COLO829 (cell line): ENCODE measurements at regions not wholly inside any gene's neighbourhood (a gene's known extent, or its start where the extent isn't known, plus 50 kb on each side); places are given as distances from the start of the nearest gene placed in this dataset.

Experiments used
- DNase-seq: peaks from one replicate; pipeline ENCODE4 v3.0.0; 2012; ENCODE audit warnings: low spot score

DNA sequence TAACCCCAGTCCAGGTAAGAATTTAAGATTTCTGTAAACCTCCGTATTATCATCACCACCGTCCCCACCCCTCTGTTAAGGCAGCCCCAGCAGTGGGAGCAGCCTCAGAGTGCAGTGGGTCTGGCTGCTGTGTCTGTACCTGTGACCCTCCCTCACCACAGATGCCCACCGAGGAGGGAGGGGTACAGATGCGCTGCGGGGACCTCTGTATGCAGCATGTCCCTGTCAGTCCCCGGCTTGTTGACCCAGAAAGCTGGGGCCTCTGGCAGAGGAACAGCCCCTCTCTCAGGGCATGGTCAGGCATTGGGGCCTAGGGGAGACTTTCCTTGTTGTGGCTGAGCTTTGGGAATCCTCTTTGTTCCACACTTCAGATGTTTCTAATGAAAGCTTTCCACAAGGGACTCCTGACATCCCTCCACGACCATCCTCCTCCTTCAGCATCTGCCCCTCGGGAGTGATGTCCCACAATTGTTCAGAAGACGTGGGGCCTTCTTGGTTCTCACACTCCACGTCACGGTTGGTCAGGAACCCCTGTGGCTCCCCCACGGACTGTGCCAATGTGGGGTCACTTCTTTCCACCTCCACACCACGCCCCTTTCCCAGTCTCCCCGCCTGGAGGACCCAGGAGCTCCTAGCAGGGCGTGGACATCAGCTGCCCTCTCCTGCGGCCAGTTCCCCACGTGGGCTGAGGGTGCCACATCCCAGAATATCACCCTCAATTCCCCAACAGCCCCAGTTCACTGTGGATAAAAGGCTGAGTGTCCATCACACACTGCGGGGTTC lies 384.2 kb upstream of the MYT1L start:
- DNase-seq = no peak

DNA sequence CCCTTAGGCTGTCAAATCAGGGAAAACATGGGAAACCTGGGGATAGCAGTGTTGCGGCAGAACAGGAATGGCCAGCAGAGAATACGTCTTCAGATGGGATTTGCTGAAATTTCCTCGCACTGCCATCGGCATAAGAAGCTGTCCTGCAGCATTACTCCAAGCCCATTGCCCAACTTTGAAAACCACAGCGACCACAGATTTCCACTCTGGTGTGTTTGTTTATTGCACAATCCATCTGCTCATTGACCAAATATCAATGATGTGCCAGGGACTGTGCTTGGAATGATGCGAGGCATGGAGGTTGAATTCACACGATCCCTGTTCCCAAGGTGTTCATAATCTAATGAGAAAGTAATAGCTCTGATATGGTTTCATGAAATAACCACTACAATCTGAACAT lies 383.3 kb upstream of the MYT1L start:
- DNase-seq = no peak

DNA sequence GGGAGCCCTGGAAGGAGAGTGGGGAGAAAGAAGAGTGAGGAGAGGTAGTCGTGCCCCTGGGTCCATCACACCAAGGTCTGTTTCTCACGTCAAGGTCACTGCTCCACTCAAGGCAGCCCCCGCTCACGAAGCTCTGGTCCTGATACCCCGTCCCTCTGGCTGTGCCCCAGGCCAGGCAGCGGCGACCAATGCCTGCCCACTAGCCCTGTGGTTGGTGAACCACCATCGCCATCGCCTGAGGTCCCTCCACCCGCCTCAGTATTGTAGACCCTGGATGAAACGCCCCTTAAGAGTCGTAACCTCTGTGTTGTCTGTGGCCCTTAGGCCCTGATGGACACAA lies 378.3 kb upstream of the MYT1L start:
- no peak for DNase-seq

DNA sequence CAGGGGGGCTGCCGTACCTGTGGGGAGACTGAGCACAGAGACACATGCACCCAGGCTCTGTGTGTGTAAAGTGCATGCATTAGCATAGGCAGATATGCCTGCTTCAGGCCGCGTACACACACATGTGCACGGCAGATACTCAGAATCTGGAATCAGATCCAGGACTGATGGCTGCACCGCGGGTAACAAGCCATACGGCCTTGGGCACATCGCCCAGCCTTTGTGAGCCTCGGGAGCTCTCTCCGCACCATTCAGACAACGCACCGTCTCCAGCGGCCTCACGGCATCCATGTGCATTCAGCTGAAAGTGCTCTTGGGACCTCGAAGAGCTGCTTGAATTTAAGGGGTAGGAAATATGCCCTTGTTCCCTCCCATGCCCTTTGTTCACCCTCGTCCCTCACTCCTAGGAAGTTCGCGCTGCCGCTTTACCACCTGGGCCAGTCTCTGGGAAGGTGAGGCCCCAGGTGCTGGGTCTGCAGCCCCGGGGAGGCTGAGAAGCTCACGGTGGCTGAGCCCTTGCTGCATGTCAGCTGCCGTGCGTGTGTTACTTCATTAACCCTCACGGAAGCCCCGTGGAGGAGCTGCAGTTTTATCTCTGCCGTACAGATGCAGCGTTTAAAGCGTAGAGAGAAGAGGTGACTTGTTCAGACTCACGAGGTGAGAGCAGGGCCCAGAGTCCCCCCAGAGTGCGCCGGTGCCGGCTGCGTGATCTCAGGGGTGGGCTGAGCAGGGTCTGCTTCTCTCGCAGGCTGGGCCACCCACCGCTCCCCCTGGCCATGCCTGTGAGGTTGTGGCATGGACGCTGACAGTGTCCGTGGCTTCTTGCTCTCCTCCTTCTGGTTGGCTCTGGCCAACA lies 377.7 kb upstream of the MYT1L start:
- DNase-seq = no peak

DNA sequence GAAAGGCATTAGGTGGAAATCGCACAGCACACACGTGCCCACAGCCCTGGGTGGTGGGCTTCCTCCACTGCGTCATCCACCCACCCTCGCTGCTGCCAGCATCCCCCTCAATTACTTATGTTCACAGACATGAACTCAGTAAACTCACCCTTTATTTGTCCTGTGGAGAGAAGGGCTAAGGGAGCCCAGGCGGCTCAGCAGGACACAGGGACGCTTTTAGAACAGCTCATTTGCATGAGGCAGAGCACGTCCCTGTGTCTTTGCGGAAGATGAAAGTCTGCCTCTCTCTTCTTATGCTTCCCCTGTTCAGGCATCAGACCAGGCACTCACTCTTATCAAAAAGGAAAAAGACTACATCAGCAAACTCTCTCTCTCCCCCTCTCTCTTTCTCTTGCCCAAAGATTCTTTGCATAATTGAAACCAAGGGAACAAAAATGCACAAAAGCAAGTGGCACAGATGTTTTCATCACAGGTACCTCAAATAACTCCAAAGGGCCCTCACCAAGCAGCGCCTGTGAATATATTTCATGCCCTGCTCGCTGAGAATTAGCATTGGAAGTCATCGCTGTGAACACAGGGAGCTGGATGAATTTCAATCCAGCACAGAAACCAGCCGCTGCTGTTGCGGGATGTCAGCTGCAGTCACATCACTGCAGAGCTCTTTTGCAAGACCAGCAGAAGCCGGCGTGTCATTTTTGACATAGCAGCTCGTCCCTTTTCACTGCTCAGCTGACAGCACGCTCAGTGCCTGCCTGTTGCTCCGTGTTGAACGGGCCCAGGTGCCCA lies 376.3 kb upstream of the MYT1L start:
- DNase-seq = no peak

DNA sequence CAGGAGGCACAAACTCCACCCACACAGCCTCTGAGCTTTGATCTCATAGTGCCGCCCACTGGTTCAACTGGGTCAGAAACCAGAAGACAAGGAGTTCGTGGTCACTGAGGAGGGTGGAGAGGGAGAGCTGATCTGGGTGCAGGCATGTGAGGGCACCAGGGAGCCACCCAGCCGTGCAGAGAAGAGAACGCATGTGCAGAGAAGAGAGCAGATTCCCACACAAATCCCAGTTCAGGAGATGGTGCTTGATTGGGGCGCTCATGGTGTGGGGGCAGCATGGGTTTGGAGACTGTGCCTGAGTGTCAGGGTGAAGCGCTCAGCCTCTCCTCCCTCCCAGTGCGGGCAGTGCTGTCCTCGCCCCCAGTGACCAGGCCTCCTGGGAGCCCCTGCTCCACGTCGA lies 375.2 kb upstream of the MYT1L start:
- DNase-seq = no peak

DNA sequence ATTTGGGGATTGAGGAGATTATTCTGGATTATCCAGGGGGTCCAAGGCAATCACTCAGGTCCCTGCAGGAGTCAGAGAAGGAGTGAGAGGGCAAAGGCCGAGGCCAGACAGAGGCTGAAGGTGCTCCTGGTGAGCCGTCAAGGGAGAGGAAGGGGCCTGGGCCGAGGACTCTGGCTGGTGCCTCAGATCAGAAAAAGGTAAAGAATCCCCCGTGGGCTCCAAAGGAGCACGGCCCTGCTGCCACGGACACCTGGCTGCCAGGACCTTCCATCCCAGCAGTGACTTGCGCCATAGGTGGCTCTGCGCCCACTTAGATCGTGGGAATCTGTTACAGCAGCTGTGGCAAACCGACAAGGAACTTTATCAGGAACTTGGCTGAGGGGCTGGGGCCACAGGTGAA lies 374.8 kb upstream of the MYT1L start:
- no peak for DNase-seq

DNA sequence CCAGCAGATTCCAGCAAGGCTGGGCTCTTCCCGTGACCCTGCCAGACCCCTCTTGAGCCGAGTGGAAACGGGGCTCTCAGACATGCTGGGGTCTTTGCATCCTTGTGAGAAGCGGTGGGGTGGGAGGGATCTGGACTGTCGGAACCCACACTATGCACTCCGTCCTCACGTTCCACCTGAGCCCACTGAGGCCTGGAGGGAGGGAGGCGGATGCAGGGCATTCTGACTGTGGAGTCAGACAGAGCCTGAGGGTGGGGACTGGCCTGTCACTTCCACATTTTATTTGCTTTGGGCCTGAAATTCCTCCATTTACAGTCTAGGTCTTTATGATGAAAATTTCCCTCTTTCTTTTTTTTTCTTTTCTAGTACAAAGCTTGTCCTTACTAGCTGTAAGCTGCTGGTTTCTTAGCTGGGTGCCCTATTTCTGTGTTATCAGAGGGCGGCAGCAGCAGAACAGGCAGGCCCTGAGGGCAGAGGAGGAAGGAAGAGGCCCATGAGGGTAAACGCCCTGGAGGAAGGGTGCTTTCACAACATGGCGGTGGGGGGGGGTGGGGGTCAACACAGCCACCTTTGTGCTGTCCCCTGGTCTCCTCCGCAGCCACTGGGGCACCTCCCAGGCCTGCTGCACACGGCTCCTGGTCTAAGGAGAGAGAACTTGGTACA lies 373.5 kb upstream of the MYT1L start:
- DNase-seq = no peak

DNA sequence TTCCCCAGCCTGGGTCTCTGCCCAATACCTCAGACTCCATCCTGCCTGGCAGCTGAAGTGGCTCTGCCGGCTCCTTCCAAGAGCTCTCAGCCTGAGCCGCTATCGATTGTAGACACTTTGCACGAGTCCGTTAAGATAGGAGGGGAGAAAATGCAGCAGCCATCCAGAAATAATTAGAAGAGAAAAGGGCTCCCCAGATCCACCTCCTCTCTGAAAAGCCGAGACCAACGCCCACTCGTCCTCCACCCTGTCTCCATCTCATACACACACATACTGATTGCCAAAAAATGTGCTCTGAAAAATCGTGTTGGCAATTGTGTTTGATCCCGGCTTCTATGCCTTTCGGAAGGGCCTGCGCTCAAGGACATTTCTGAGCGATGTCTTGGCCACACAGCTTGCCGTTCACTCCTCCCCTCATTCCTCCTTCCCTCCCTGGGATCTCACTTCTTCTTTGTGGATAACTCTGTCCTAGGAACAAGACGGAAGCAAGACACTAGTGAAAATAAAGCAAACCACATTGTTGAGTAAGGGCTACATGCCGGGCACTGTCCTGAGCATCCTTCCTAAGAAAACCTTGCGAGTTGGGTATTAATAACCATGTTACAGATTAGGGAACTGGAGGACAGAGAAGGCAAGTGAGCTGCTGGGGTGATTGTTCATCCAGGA lies 372.8 kb upstream of the MYT1L start:
- DNase-seq = no peak

DNA sequence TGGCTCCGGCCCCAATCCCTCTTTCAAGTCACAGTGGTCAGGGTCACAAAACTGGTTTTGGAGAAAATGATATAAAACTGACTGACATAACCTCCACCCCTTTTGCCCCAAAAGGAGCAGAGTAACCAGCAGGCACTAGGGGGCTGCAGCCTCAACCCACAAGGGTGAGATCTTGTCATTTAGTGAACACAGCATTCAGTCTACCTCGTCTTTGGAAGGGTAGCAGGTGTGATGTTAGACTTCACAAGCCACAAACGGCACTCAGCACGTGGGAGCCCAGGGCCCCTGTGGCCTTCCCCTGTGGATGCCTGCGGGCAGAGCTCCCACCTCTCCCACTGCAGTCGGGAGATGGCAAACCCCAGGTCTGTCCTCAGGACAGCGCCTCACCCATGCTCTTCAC lies 372.1 kb upstream of the MYT1L start:
- no peak for DNase-seq

DNA sequence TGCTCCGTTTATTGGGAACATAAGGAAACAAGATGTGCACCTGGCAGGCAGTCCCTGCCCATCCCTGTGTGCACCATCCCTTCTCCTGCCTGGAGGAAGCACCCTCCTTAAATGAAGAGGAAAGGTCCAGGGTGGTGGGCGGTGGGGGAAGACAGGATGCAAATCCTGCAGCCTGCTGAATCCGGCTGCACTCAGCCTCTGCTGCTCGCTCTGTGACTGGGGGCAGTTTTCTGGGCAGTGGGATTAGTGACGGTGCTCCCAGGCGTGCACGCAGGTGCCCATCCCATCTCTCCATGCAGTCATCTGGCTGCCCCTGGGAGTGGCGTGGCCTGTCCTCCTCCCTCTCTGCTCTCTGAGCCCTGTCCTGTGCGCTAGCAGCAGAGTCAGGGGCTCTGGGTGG lies 371.3 kb upstream of the MYT1L start:
- no peak for DNase-seq

DNA sequence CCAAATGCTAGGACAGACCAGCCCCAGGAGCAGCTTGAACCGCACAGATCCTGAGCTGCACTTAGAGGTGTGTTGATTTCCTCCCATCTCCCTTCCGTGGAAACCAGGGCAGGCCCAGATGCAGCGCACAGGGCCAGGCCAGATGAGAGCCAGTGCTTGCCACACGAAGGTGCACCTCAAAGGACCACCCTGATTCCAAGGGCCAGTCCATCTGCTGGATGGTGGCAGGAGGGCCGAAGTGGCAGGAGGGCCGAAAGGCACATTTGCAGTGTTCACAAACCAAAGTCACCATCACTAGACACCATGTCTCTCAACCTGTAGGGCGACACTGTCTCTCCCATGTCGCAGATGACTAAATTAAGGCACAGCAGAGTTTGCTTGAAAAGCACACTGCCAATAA lies 370.7 kb upstream of the MYT1L start:
- no peak for DNase-seq

DNA sequence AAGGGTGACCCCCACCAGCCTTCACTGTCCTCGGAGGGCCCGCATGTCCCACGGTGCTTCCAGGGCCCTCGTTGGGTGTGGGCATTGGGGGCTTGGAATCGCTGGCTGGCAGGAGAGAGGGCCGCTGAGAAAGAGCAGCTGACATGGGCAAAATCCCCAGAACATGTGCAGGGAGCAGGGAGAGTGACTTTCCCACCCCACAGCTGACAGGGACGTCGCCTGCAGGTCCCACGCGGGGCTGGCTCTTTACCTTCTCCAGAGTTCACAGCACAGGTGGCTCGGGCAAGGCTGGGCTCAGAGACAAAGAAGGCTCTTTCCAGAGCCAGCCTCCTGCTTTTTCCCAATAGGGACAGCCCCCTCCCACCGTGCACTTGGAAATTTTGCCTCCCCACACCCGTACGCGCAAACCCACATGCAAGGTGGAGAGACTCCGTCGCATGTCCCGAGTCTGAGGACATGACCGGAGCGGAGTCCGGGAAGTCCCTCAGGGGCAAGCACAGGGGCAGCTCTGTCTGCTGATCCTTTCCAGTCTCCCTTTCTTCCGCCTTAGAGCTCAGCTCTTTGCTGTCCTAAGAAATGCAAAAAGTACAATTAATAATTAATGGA lies 370.2 kb upstream of the MYT1L start:
- no peak for DNase-seq

DNA sequence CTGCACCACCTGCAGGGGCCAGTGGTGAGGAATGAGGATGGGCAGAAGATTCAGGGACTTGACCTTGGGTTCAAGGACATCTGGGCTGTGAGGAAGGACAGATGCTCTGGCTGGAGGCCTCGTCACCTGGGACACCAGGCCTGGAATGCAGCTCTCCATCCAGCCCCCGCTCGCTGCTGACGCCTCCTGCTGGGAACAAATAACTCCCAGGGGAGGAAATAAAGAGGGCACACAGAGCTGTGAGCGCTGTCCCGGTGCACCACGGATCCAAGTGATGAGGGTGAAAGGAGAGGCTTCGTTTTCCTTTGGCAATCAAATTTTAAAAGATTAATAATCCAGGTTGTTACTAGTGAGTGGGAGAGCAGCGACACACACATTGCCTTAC lies 368.0 kb upstream of the MYT1L start:
- no peak for DNase-seq

DNA sequence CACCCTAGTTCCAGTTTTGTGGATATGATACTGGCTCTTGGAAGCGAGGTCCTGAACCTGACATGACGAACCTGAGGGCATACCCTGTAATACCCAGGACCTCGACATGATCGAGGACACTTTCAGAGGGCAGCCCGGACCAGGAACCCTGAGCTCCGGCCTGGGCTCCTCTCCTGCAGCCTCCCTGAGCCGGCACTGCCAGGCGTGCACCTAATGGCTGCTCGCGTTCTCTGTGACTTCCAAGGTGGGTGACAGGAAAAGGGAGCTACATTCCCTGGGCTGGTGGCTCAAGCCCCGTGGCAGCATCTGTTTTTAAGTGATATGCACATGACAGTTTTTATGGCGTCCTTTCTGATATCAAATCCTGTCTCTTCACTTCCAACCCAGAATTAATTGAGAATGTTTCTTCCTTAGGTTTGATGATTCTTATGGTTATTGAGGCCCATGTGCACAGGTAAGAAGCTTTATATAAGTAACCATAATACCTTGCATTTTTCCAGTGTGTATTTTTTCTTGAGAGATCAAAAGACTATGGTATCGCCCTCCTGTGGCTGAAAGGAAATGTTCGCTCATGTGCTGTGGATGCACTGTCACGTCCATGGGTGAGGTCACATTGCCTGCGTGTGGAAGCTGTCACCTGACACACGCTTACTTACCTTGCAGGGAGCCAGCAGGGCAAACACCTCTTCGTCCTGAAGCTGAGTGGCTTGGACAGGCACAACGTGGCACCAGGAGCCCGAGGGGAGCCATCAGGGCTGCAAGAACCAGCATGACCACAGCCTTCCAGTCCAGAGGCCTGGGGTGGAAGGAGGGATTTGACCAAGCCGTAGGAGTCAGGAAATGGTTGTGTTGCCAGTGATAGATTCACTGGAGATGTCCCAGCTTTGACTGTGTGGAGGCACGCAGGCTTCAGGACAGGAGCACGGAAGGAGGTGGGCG lies 367.4 kb upstream of the MYT1L start:
- DNase-seq = peak; percentile 9

DNA sequence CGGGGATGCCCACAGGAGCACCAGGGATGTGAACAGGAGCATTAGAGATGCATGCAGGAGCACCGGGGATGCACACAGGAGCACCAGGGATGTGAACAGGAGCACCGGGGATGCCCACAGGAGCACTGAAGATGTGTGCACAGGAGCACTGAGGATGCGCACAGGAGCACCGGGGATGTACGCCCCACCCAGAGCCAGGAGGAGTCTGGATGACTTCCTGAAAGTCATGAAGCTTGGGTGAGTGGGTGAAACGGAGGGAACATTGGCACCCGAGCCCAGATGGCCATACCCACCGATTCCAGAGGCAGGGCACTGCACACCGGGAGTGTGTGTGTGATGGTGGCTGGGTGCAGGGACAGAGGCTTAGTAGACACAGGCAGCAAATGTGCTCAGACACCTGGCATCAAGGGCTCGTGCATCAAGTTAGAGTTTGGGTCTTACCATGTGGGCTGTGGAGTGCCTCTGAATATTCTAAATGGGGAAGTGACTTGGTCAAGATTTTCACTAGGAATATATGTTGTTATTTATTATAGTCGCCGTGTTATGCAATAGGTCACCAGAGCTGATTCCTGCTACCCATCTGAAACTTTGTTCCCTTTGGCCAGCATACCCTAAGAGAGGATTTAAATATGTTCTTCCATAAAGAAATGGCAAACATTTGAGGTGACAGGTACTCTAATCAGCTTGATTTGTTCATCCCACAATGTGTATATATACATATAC lies 365.8 kb upstream of the MYT1L start:
- DNase-seq = no peak

DNA sequence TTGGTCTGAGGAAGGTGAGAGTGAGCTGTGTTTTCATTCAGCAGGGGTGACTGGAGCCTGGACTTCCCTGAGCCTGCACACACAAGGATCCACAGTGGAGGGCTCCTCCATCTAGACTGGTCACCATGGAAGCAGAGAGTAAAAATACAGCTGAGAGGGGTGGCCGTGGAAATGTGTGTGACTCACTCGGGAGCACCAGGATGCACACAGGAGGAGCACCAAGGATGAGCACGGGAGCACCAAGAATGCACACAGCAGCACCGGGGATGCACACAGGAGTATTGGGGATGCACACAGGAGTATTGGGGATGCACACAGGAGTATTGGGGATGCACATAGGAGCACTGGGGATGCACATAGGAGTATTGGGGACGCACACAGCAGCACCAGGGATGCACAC lies 365.2 kb upstream of the MYT1L start:
- no peak for DNase-seq

DNA sequence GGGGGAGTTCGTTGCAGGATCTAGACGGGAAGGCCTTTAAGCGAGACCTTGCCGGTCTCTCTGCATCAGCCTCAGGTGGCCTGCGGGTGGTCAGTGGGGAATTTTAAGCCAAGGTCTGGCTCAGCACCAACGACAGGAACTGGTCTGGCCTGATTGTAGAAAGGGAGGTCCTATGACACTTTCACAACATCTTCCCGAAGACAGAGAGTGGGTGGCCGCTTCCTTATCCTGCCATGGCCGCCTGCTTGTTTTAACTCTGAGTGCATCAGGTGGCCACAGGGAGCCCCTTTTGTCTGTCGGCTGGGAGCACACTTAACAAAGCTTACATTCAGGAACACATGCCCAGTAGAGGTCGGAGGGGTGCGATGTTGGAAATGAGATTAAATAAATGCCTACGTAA lies 363.7 kb upstream of the MYT1L start:
- DNase-seq = no peak

DNA sequence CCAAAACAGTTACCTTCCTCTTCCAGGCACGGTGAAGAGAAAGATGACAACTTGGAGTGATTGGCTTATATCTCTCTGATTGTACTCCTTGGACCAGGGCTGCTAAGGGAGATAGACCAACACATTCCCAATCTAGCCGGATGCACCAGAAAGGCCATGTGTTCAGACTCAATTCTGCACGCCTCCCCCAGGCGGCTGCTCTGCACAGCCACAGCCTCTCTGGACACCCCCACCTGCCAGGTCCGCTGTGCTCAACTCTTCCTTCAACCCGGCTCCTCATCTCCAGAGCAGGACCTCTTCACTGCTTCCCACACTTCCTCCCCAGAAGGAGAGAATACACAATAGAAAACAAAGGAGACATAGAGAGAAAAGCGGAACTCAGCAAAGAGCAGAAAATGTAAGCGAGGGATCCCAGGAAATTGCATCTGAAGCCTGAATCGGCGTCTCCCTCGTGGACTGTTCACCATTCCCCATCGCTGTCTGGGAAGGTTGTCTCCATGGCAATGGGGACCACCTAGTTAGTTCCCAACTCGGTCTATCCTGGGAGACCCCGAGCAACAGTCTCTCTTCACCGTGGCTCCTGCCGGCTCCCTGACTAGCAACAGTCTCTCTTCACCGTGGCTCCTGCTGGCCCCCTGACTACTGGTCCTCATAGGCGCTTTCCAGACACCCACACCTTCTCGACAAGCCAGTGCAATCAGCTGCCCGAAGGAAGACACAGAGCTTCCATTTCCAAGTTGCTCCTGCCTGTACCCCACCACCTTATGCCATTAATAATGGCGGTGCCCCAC lies 361.7 kb upstream of the MYT1L start:
- DNase-seq = no peak
